Activated B cell treated with CpG ODN at 0.5 μM for 24 hours (primary cell): ENCODE measurements at regions not wholly inside any gene's neighbourhood (a gene's known extent, or its start where the extent isn't known, plus 50 kb on each side); places are given as distances from the start of the nearest gene placed in this dataset.
"Not testable (repeated sequence)": the region's sequence is repeated elsewhere in the genome, so short reads cannot be mapped to it uniquely, and the experiment has no call there.

Source experiments
- ATAC-seq: fragments of 200-7000 bp; cut with Tn5 transposase; one replicate; pipeline ENCODE4 v1.10.0; 2021; ENCODE audit warnings: low read depth, mild to moderate bottlenecking, moderate library complexity
- CTCF ChIA-PET: fragments of 350-600 bp; sonication (Branson Sonifier 250); formaldehyde crosslinking; loops from one replicate; lab custom pipeline; 2021; ENCODE audit warnings: antibody characterized with exemption; lab: Charles Lee
- POLR2A ChIA-PET: fragments of 350-600 bp; sonication (Branson Sonifier 250); formaldehyde crosslinking; loops from one replicate; lab custom pipeline; 2021; ENCODE audit warnings: antibody characterized with exemption; lab: Charles Lee
- DNase-seq: peaks from one replicate; pipeline ENCODE4 v3.0.0; 2022
- H3K27ac Mint-ChIP-seq: one replicate; pipeline ENCODE4 v1.8.0; 2020; ENCODE audit warnings: mixed read lengths
- H3K27me3 Mint-ChIP-seq: one replicate; pipeline ENCODE4 v1.8.0; 2021; ENCODE audit warnings: mixed read lengths
- H3K36me3 Mint-ChIP-seq: one replicate; pipeline ENCODE4 v1.8.0; 2021; ENCODE audit warnings: low read depth, mixed read lengths
- H3K4me1 Mint-ChIP-seq: one replicate; pipeline ENCODE4 v1.8.0; 2021; ENCODE audit warnings: mixed read lengths
- H3K4me3 Mint-ChIP-seq: one replicate; pipeline ENCODE4 v1.8.0; 2020; ENCODE audit warnings: mild to moderate bottlenecking, mixed read lengths
- H3K9me3 Mint-ChIP-seq: one replicate; pipeline ENCODE4 v1.8.0; 2020; ENCODE audit warnings: mixed read lengths
- intact Hi-C: fragments of 100-400 bp; cut with micrococcal nuclease; formaldehyde crosslinking; loops from one replicate; pipeline ENCODE4 v1.15.1; 2024
- TF ChIP-seq, protein P1 (sequence below): fragments of 200-600 bp; IDR thresholded peaks from one replicate; pipeline ENCODE4 v1.8.0; 2022; ENCODE audit warnings: antibody characterized with exemption, mild to moderate bottlenecking

GRCh38 chr14:22112004-22112403 lies 438.4 kb upstream of the OR4E1 start:
- CTCF ChIA-PET: interaction anchor here (1.0 to 1.1 kb wide), 2 partner anchors 11 to 14 kb away, joined by 3 read pairs; no protein-coding TSS in a partner anchor
- intact Hi-C loops: no loop called here
- Mint-ChIP-seq H3K27me3 (peaks cover 32% of the 10 kb centered on the region), H3K9me3 (no peaks in the 10 kb centered on the region), H3K4me1 (no peaks in the 10 kb centered on the region), H3K27ac (no peak overlapping the region), H3K4me3 (no peak overlapping the region), H3K36me3 (no peaks in the 10 kb centered on the region)
- ATAC-seq: no peak
- POLR2A ChIA-PET: no interaction called here
- TF ChIP-seq, protein P1, sequence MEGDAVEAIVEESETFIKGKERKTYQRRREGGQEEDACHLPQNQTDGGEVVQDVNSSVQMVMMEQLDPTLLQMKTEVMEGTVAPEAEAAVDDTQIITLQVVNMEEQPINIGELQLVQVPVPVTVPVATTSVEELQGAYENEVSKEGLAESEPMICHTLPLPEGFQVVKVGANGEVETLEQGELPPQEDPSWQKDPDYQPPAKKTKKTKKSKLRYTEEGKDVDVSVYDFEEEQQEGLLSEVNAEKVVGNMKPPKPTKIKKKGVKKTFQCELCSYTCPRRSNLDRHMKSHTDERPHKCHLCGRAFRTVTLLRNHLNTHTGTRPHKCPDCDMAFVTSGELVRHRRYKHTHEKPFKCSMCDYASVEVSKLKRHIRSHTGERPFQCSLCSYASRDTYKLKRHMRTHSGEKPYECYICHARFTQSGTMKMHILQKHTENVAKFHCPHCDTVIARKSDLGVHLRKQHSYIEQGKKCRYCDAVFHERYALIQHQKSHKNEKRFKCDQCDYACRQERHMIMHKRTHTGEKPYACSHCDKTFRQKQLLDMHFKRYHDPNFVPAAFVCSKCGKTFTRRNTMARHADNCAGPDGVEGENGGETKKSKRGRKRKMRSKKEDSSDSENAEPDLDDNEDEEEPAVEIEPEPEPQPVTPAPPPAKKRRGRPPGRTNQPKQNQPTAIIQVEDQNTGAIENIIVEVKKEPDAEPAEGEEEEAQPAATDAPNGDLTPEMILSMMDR: no peak
- no peak for DNase-seq

- TF ChIP-seq, protein P1: no peak
- DNase-seq (no peak), ATAC-seq (no peak)
- Mint-ChIP-seq H3K4me3 (no peak overlapping the region), H3K27me3 (peaks cover 30% of the 10 kb centered on the region), H3K36me3 (no peaks in the 10 kb centered on the region), H3K27ac (no peak overlapping the region), H3K4me1 (no peaks in the 10 kb centered on the region), H3K9me3 (no peaks in the 10 kb centered on the region)
- ChIA-PET POLR2A (no interaction called here), CTCF (no interaction called here)
- intact Hi-C loops: no loop called here
Observed at GRCh38 chr14:22107753-22108152, 434.1 kb upstream of the OR4E1 start.

GRCh38 chr14:22106700-22107697 lies 433.4 kb upstream of the OR4E1 start:
- no peak for ATAC-seq
- Mint-ChIP-seq H3K27ac (no peak overlapping the region), H3K9me3 (no peaks in the 10 kb centered on the region), H3K27me3 (peaks cover 29% of the 10 kb centered on the region), H3K4me1 (no peaks in the 10 kb centered on the region), H3K4me3 (no peak overlapping the region), H3K36me3 (no peaks in the 10 kb centered on the region)
- CTCF ChIA-PET: no interaction called here
- POLR2A ChIA-PET: no interaction called here
- TF ChIP-seq, protein P1: no peak
- intact Hi-C loops: no loop called here
- no peak for DNase-seq

DNA sequence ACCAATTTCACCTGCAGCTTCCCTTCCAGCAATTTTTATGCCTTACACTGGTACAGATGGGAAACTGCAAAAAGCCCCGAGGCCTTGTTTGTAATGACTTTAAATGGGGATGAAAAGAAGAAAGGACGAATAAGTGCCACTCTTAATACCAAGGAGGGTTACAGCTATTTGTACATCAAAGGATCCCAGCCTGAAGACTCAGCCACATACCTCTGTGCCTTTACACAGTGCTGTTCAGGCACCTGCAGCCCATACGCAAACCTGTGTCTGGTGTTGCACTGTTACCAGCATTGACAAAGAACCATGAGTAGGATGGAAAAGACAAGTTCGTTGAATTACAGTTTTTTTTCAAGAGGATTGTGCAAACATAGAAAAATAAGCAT lies 432.0 kb upstream of the OR4E1 start:
- no peak overlapping the region for H3K27ac Mint-ChIP-seq
- no peaks in the 10 kb centered on the region for H3K36me3 Mint-ChIP-seq
- CTCF ChIA-PET: no interaction called here
- ATAC-seq: no peak
- DNase-seq: no peak
- intact Hi-C loops: no loop called here
- POLR2A ChIA-PET: interaction anchor here (0.6 kb wide), 1 partner anchor 717 kb away, joined by 3 read pairs; no protein-coding TSS in a partner anchor
- H3K4me1 Mint-ChIP-seq: no peaks in the 10 kb centered on the region
- no peak overlapping the region for H3K4me3 Mint-ChIP-seq
- H3K27me3 Mint-ChIP-seq: peaks cover 35% of the 10 kb centered on the region
- H3K9me3 Mint-ChIP-seq: peaks cover 4% of the 10 kb centered on the region
- TF ChIP-seq, protein P1: no peak

DNA sequence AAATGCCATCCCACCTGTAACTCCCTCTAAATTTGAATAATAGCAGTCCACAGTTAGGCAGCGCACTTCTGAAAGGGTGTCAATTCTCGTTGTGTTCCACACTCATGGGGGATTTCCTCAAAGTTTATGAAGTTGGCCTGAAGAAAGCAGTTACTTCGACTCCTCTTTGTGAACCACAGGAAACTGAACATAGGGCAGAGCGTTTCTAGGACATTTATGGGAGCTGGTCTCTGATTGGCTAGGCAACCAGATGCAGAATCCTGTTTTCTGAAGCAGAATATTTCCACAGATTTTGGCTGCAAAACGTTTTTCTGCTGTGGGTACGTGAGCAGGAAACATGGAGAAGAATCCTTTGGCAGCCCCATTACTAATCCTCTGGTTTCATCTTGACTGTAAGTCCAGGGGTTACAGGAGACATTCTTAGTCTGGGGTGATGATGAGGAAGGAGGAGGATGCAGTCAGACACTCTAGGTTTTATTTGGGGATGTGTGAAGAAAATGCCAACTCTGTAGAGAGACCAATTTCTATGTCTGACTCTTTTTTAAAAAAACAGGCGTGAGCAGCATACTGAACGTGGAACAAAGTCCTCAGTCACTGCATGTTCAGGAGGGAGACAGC lies 431.5 kb upstream of the OR4E1 start:
- H3K27me3 Mint-ChIP-seq: peaks cover 36% of the 10 kb centered on the region
- intact Hi-C loops: no loop called here
- no peak for ATAC-seq
- ChIA-PET POLR2A (interaction anchor here (0.6 kb wide), 1 partner anchor 718 kb away, joined by 3 read pairs; no protein-coding TSS in a partner anchor), CTCF (no interaction called here)
- TF ChIP-seq, protein P1: no peak
- no peak overlapping the region for H3K4me3 Mint-ChIP-seq
- H3K9me3 Mint-ChIP-seq: peaks cover 4% of the 10 kb centered on the region
- DNase-seq: no peak
- H3K27ac Mint-ChIP-seq: no peak overlapping the region
- H3K36me3 Mint-ChIP-seq: no peaks in the 10 kb centered on the region
- no peaks in the 10 kb centered on the region for H3K4me1 Mint-ChIP-seq

DNA sequence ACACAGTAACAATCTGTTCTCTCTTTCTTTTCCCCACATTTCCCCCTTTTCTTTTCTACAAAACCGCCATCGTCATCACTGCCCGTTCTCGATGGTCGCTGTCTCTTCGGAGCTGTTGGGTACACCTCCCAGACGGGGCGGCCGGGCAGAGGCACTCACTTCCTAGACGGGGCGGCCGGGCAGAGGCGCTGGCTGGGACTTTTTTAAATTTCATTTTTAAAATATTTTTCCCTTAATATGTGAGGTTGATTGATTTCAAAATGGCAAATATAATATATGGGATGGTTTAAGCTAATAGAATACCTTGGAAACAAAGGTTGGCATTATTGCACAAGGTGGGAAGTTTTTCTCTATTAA lies 427.1 kb upstream of the OR4E1 start:
- H3K4me1 Mint-ChIP-seq, H3K4me3 Mint-ChIP-seq, POLR2A ChIA-PET, ATAC-seq, H3K9me3 Mint-ChIP-seq, DNase-seq, H3K27ac Mint-ChIP-seq, H3K36me3 Mint-ChIP-seq: not testable (repeated sequence)
- intact Hi-C loops: loop anchor here (1.0 kb wide), 3 partner anchors 53 to 186 kb away; no protein-coding TSS in a partner anchor
- CTCF ChIA-PET: interaction anchor here (0.7 to 1.4 kb wide), 4 partner anchors 16 to 187 kb away, joined by 3 to 6 read pairs (median 3); no protein-coding TSS in a partner anchor
- H3K27me3 Mint-ChIP-seq: peaks cover 46% of the 10 kb centered on the region
